ENCODE measurements at regions not wholly inside any gene's neighbourhood (a gene's known extent, or its start where the extent isn't known, plus 50 kb on each side); places are given as distances from the start of the nearest gene placed in this dataset.

- Histone ChIP-seq H3K4me3 (no peak overlapping the region), H3K9me3 (no peaks in the 10 kb centered on the region), H3K27me3 (ENCODE audit: insufficient read depth in 3 of 3, low read length in 2 of 3) (no peaks in the 10 kb centered on the region), H3K4me1 (no peaks in the 10 kb centered on the region), H3K36me3 (ENCODE audit: insufficient read depth in 1 of 2, low read depth in 1 of 2) (no peaks in the 10 kb centered on the region), H3K27ac (no peak overlapping the region)
- TF ChIP-seq CTCF (IDR thresholded peaks at IDR 0.05): no peak
- ATAC-seq (no peak), DNase-seq (no peak)
- intact Hi-C loops (cut with DNase I): no loop called here
- WGBS, 3 donors: 58 to 76% (median 63%) methylated on average over 10 of the region's 10 CpGs
These were observed 484.5 kb downstream of the COG6 start for GRCh38 chr13:40139896-40140520.

GRCh38 chr13:40141859-40142555, 486.5 kb downstream of the COG6 start:
- no peak overlapping the region for H3K4me3 ChIP-seq
- no peaks in the 10 kb centered on the region for H3K27me3 ChIP-seq (ENCODE audit: insufficient read depth in 3 of 3, low read length in 2 of 3)
- no peak for TF ChIP-seq CTCF (IDR thresholded peaks at IDR 0.05)
- H3K36me3 ChIP-seq (ENCODE audit: insufficient read depth in 1 of 2, low read depth in 1 of 2): no peaks in the 10 kb centered on the region
- DNase-seq (no peak), ATAC-seq (no peak)
- H3K27ac ChIP-seq: no peak overlapping the region
- H3K9me3 ChIP-seq: no peaks in the 10 kb centered on the region
- WGBS, 3 donors: 81 to 84% (median 81%) methylated on average over 11 of the region's 11 CpGs
- intact Hi-C loops (cut with DNase I): no loop called here
- H3K4me1 ChIP-seq: no peaks in the 10 kb centered on the region

- Histone ChIP-seq H3K36me3 (ENCODE audit: insufficient read depth in 1 of 2, low read depth in 1 of 2) (no peaks in the 10 kb centered on the region), H3K9me3 (no peaks in the 10 kb centered on the region), H3K27me3 (ENCODE audit: insufficient read depth in 3 of 3, low read length in 2 of 3) (no peaks in the 10 kb centered on the region), H3K4me3 (no peak overlapping the region), H3K4me1 (no peaks in the 10 kb centered on the region), H3K27ac (no peak overlapping the region)
- TF ChIP-seq CTCF (IDR thresholded peaks at IDR 0.05): no peak
- ATAC-seq: no peak
- intact Hi-C loops (cut with DNase I): no loop called here
- DNase-seq: no peak
- WGBS, 3 donors: 77 to 80% (median 79%) methylated on average over 5 of the region's 5 CpGs
These were observed 487.6 kb downstream of the COG6 start for GRCh38 chr13:40143106-40143505.

GRCh38 chr13:40143559-40143958, 488.1 kb downstream of the COG6 start:
- intact Hi-C loops (cut with DNase I): no loop called here

More at GRCh38 chr13:40143559-40143958, 488.1 kb downstream of the COG6 start:
- H3K27me3 ChIP-seq (ENCODE audit: insufficient read depth in 3 of 3, low read length in 2 of 3): no peaks in the 10 kb centered on the region
- DNase-seq (no peak), ATAC-seq (no peak)
- no peak for TF ChIP-seq CTCF (IDR thresholded peaks at IDR 0.05)
- WGBS, 3 donors: 91 to 97% (median 96%) methylated on average over 6 of the region's 6 CpGs
- H3K9me3 ChIP-seq: no peaks in the 10 kb centered on the region
- no peaks in the 10 kb centered on the region for H3K4me1 ChIP-seq
- no peak overlapping the region for H3K27ac ChIP-seq
- H3K36me3 ChIP-seq (ENCODE audit: insufficient read depth in 1 of 2, low read depth in 1 of 2): no peaks in the 10 kb centered on the region
- H3K4me3 ChIP-seq: no peak overlapping the region
